Activated CD8-positive, alpha-beta memory T cell treated with anti-CD3 and anti-CD28 coated beads, Interleukin-2, amount 50 U/mL, for 24 hours (primary cell): ENCODE measurements at regions not wholly inside any gene's neighbourhood (a gene's known extent, or its start where the extent isn't known, plus 50 kb on each side); places are given as distances from the start of the nearest gene placed in this dataset.

Experiments
- DNase-seq: peaks from one replicate; pipeline ENCODE4 v3.0.0-alpha.2; 2020; ENCODE audit errors: extremely low read depth

DNA sequence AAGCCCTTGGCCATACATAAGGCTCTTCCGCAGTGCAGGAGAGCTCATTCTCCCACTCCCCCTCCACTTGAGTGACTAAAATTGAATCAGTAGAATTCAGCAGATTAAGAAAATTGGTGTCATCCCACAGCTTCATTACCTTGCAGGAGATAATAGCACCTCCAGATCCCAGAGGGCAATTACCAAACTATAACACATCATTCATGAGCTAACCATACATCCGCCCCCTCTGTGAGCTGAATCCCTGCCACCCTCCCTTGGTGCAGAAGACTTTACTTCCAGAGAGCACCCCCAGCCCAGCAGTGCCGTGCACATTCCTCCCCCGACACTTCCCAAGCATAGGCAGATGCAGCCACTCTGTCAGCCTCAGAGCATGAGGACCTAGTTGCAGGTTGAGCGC is 496.5 kb upstream of the B3GAT1 start:
- DNase-seq, result no peak

DNA sequence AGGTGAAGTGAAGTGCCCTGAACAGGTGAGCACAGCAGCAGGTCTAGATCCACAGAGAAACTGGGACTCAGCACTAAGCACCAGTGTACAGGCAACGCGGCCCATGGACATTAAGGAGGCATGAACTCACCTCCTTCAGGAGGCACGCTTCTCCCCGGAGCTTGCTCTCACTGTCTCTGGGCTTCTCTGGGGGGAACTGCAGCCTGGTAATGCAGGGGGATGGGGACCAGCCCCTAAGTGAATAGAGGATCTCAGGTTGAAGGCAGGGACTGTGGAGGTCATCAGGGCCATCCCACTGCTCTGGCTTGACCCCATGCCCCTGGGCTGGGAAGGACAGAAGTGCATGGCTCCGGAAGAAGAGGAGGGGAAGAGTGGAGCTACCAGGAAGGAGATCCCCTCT is 495.6 kb upstream of the B3GAT1 start:
- no peak for DNase-seq

DNA sequence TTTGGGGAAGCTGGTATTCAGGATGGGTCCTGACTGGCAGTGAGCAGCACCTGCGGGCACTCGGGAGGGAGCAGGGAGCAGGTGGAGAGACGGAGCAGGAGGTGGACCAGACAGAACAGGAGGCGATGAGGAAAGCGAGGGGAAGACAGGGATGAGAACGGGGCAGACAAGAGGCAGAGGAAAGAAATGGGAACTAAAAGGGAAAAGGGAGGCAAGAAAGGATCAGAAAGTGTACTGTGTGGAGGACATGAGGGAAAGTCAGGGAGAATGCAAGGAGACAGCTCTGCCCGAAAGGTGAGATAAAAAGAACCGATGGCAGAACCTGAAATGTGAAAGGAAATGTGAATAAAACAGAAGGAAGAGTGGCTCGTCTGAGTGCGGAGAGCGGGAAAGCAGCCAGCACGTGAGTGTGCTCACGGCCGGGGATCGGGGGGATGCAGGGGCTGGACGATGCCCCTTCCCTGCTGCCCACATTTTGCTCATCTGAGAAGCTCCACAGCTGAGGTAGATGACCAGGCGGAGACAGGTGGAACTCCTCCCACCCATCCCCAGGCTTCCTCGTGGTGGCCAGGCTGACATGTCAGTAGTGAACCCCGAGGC is 494.4 kb upstream of the B3GAT1 start:
- DNase-seq, result no peak

DNA sequence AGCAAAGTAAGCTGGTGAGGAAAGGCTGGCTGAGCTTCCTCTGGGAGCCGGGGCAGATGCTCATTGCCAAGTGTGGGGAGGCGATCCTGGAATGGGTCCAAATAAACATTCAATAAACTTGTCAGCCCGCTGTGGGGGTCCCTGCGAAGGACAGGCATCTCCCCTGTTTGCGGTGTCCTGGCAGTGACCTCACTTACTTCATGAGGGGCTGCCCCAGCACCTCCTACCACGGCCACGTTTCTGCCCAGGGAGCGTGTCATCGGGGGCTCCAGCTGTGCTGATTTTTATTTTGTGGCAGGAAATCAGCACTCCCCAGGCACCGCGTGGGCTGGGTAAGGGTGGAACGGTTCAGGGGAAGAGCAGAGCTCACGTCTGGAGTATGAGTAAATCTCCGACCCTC is 493.9 kb upstream of the B3GAT1 start:
- DNase-seq, result no peak

DNA sequence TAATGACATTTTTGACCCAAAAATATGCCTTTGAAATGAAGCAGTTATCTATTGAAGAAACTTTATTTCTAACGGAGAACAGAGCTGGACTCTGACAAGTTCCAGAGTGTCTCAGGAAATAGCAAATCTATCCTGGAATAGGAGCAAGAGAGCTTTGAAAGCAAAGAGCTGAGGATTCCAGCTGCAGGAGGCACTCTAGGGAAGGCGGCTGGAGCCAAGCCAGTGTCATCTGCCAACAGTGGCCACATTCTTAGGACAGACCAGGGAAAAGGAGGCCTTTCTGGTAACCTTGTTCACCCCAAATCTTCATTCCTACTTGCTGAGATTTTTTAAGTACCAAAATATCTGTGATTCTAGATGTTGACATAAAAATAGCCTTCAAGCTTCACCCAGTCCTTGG is 493.5 kb upstream of the B3GAT1 start:
- DNase-seq, result no peak

DNA sequence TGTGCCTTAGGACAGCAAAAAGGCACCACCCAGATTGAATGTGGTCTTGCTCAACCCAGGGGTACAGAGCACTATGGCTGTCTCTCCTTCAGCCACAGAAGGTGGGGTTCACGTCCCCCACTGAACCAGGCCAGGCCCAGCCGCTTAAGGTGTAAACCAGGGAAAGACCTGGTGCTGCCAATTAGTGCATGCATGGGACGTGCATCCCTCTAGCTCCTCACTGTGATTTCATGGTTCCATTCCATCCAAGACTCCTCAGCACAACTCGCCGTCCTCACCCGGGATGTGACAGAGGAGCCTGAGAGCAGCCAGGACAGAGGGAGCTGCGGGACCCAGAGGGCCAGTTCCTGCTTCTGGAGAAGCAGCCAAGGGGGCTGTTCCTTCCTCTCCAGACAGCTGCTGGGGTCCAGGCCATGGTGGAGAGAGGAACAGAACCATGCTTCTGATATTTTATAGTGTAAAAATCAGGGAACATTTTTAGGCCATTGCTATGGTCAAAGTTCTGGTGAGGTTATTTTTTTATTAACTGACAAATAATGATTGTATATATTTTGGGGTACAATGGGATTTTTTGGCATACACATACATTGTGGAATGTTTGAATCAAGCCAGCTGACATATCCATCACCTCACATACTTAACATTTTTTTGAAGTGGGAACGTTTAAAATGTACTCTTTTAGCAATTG is 492.2 kb upstream of the B3GAT1 start:
- no peak for DNase-seq

DNA sequence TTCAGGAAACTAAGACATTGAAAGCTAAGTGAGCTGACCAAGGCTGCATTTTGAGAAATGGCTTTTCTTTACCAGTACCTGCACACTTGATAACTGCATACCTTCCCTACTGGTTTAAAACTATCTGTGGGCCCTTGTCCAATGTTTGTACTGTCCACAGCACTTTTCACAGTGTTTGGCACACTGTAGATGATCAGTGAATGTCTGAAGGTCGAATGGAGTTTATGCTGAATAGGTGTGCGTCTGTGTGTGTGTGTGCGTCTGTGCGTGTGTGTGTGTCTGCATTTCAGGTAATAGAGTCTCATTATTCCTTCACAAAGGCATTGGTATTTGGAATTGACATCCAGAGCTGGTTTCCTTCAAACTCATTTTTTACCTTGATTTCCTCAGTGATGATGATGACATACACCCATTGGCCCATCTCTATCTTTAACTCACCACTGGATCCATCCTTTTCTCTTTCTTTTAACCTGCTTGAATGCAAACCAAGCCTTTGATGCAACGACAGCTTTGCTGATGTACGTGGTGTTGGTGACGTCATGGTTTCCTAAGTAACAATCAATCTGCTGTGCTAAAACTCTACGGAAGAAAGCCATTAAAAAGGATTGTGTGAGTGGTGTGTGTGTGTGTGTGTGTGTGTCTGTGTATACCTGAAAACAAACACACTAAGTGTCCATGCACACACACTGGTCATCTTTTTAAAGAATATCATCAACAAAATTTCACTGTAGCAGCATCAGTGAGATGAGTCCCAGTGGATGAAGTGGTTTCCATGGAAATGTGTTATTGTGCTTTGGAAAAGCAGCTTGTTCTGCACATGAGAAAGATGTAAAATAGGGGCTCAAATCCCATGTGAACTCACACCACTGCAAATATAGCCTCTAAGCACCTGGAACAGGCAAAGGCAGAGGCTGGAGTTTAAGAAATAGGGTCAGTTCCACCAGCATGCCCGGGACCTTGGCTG is 490.2 kb upstream of the B3GAT1 start:
- no peak for DNase-seq

DNA sequence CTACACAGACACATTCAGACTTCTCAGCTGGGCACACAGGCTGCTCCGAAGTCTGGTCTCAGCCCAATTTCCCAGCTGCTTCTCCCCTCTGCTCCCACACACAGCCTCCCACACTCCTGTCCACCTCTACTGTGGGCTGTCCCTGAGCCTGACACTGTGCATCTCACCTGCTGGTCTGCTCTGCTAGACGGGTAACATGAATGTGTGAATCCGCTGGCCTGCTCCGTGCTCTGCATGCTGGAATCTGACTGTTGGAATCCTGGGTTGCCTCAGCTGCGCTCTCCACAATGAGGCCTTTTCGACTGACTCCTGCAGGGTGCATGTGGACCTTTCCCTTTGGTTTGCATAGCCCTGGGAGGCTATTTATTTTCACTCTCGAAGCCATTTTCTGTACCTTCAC is 489.5 kb upstream of the B3GAT1 start:
- no peak for DNase-seq

DNA sequence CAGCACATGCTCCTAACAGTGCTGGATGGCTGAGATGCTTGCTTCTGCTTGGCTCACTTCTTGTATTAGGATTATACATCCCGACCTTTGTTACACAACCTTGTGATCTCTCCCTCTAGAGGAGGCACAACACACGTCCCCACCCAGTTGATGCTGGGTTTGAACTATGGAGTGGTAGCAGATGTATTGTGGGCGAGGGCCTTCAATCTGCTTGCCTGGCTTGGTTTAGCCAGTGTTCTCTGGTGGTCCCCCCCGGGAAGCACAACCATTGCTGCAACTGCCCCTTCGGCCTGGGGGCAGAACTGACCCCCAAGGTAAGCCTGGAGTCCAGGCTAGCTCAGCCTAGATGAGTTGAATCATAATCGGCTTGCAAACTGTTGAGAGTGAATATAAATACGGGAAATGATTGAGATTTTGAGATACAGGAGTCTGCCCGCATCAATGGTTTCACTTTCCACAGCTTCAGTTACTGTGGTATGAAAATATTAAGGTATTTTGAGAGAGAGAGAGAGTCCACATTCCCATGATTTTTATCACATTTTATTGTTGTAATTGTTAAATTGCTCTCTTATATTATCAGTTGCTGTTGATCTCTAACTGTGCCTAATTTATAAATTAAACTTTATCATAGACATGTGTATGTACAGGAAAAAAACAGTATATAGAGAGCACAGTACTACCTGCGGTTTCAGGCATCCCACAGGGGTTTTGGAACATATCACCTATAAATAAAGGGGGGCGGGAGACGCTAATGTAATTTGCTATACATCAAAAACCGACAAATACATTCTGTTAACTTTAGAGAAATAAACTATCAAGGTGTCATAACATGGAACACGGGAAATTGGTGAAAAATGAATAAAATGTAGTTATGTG is 482.0 kb upstream of the B3GAT1 start:
- no peak for DNase-seq

DNA sequence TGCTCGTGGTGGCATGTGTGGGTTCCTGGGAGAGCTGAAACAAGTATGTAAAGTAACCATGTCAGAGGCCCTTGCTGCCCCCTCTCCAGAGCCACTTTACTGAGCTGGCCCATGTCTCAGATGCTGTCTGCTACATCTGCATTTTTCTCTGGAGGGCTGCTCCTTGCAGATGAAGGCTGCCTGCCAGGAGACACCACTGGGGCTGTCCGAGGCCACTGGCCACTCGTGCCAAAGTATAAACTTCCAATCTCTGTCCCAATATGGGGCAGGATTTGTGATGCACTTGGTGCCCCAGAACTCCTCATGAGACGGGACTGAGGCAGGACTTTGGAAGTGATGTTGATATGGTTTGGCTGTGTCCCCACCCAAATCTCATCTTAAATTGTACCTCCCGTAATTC is 478.4 kb upstream of the B3GAT1 start:
- DNase-seq, result no peak

DNA sequence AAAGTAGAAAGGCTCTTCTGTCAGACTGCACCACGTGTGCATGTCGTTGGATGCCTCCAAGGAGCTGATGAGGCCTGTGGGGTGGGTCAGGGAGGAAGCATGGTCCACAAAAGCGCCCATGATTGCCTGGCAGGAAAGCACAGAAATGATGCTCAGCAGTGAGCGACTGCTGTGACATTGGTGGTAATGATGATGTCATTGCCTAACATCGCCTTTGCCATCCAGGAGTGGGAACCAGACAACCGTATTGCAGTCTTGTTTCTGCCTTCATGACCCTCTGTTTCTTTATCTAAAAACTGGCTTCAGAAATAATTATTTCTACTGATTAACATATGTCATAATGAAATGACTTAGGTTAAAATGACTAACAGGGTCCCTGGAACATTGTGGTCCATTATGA is 477.8 kb upstream of the B3GAT1 start:
- no peak for DNase-seq

DNA sequence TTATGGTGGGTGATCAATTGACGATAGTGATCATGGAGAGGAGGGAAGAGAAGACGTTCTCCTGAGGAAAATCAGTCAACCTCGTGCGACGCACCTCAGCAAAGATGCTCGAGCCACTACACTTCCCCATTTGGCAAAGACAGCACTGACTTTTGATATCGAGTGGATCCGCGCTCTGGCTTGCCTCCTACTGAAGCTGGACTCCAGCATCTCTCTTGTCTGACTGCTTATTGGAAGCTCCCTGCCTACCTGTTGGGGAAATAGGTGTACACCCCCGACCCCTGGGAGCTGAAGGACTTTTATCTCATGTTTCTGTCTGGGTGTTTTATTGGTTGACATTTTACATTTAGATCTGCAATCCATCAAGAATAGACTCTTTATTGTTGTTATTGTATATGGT is 476.8 kb upstream of the B3GAT1 start:
- DNase-seq, result no peak

DNA sequence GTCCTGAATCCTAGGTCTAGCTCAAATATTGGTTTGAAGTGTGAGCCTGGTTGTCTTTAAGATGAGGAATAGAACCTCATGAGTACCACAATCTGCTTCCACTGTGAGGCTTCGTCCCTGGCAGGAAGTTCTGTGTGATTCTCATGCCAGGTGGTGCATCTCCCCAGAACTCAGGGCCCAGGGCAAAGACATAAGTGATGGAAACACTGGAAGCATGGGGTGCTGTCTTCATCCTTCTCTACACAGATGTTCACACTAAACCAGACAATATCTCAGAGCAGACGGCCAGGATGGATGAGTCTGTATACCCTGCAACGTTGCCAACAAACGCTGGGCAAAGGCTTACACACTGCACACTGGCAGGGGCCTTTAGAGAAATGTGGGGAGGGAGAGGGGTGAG is 475.9 kb upstream of the B3GAT1 start:
- no peak for DNase-seq

DNA sequence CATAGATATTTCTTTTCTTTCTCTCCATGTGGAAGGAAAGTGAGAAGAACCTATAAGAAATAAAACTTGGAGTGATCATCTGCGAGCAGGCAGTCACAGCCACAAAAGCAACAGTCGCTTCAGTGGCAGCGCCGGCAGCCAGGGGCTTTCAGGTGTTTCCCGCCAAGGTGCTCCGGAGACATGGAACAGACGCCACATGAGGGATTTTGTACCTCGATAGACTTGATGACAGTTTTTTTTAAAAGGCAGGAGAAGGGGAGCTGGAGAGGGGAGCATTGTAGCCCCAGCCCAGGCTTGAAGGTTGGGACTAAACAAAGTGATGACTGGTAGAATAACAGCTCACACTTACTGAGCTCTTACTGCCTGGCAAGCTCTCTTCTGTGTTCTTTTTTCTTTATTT is 471.4 kb upstream of the B3GAT1 start:
- no peak for DNase-seq

DNA sequence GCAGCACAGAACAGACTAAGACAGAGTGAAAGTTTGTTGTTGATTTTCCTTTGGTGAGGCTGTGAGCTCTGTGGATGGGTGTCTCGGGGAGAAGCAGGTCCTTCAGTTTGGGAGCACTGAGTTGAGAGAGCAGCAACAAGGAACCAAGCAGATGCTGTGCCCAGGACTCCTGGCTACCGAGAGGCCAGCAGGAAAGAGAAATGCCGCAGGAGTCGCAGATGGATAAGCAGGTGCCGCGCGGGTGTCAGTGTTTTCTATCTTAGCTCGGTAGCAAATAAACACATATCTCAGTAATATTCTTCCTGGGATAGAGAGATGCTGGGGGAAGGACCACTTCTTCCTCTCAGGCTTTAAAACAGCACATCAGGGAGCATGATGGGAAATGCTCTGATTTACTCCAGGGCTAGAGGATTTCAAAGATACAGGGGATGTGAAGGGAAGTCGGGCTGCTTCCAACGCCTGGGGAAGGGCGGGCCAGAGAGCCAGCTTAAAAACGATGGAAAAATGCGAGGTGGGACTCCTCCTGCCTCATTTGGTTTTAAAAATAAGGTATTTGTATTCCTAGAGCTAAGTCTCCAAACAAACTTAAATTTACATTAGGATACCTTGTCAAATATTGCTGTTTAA is 470.7 kb upstream of the B3GAT1 start:
- DNase-seq, result no peak

DNA sequence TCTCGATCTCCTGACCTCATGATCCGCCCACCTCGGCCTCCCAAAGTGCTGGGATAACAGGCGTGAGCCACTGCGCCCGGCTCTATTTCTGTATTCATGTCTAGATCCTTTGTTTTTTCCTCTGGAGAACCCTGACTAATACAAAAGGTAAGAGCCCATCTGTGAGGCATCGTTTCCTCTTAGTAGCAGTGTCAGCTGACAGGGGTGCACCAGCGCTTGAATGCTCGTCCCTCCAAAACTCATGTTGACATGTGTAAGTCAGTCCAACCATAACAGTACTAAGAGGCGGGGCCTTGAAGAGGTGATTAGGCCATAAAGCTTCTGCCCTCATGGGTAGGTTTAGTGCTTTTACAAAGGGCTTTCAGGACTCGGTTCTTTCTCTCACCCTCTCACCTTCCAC is 470.1 kb upstream of the B3GAT1 start:
- DNase-seq, result no peak

DNA sequence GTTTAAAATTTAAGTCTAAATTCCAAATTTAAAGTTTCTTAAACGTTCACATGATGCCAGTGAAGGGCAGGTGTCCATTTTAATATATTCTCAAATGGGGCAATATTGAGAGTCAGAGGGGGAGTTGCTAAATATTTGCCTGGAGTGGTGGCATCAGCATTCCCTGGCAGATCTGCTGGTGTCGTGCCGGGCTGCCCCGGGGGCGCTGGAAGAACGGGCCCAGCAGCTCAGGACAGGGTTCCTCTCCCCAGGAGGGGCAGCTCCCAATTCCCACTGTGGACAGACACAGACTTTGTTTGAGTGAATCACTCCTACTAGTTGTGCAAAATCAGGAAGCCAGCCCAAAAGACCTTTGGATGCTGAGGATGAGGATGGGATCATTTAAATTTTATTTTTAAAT is 468.7 kb upstream of the B3GAT1 start:
- DNase-seq, result no peak

DNA sequence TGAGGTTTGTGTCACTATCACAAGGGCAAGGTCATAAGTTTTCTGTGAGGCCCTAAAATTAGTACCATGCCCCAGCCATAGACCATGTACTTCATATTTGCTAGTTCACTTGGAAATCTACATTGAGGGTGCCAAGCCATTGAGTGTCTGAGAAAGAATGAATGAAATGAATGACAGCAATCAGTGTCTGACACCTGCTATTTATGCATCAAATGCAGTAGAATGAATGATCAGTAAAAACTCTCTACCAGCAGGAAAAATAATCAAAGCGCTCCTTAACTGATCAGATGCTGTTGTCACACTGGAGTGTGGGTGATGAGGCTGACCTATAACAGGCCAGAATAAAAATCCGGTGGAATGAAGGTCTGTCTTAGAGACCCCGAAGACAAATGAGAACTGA is 467.9 kb upstream of the B3GAT1 start:
- DNase-seq, result no peak

DNA sequence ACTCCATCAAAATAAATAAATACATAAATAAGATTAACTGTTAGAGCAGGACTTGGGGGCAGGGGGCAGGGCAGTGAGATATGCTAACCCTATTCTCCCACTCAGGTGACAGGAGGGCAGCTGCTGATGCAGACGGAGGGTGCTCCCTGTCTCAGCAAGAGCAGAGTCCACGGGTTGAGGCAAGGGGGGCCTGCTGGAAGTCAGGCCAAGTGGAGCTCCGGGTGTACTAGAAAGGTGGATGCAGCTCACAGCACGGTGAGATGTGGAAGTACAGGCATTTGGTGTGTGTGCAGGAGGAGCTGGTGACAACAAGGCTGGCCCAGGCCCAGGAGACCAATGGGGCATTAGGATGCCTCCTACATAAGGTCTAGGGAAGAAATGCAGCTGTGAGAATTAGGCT is 467.3 kb upstream of the B3GAT1 start:
- no peak for DNase-seq

DNA sequence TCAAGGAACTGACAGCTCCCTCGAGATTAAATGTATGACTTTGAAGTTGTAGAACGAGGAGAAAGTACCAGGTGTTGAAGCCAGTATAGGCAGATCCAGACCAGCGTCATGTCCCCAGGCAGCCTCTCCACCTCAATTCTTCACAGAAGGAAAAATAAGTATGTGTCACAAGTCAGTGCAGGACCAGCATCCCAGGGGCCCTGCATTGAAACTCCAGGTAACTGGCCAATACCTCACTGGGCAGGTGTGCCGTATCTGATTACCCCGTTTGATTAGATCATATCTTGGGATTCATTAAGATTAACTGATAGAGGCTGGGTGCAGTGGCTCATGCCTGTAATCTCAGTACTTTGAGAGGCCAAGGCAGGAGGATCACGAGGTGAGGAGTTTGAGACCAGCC is 466.7 kb upstream of the B3GAT1 start:
- no peak for DNase-seq

DNA sequence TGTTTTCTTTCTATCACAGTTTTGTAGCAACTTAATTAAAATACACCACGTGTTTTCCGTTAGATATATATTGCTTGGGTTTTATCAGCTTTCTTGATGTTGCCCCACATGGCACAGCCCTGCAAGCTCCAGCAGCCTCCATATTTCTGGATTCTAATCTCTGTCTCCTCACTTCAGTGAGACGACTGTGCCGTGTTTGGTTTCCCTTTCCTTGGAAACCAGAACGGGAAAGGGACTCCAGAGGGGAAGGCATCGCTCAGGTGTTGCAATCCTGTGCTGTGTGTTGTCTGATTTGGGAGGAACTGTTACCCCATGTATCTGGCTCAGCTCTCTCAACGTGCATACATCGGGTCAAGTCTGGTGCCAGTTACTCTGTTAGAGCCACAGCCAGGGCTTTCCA is 464.2 kb upstream of the B3GAT1 start:
- no peak for DNase-seq
